Naive thymus-derived CD4-positive, alpha-beta T cell (primary cell): ENCODE measurements at regions not wholly inside any gene's neighbourhood (a gene's known extent, or its start where the extent isn't known, plus 50 kb on each side); places are given as distances from the start of the nearest gene placed in this dataset.

Source experiments
- ATAC-seq: fragments of 150-1000 bp; cut with Tn5 transposase; 2 replicates; pipeline ENCODE4 v1.10.0; 2021; ENCODE audit warnings: mild to moderate bottlenecking, moderate library complexity
- CTCF ChIA-PET: fragments of 350-600 bp; sonication (Branson Sonifier 250); formaldehyde crosslinking; loops from one replicate; lab custom pipeline; 2021; ENCODE audit warnings: antibody characterized with exemption; lab: Charles Lee
- POLR2A ChIA-PET: fragments of 350-600 bp; sonication (Branson Sonifier 250); formaldehyde crosslinking; loops from one replicate; lab custom pipeline; 2021; ENCODE audit warnings: antibody characterized with exemption, inconsistent platforms; lab: Charles Lee
- DNase-seq, 9 donors: peaks; one replicate each; pipeline versions ENCODE4 v3.0.0 to v3.0.0-alpha.2; 2020 to 2022; ENCODE audit warnings: mixed read lengths in 1 of 9
- H3K27ac ChIP-seq: one replicate; pipeline ENCODE4 v1.7.0; 2013; ENCODE audit warnings: mild to moderate bottlenecking, low read depth, low read length, moderate library complexity
- H3K27me3 ChIP-seq, 2 donors: one replicate each; pipeline ENCODE4 v1.7.0; 2013; ENCODE audit warnings: low read length in 2 of 2, mild to moderate bottlenecking in 2 of 2, moderate library complexity in 2 of 2; ENCODE audit not compliant: control insufficient read depth in 2 of 2, insufficient read depth in 2 of 2
- H3K36me3 ChIP-seq, 3 experiments: 1 replicate in 2 of 3; 2 replicates in 1 of 3; pipeline ENCODE4 v1.7.0; 2013; ENCODE audit warnings: low read length in 3 of 3, mild to moderate bottlenecking in 3 of 3, moderate library complexity in 1 of 3; ENCODE audit not compliant: insufficient read depth in 3 of 3, control insufficient read depth in 2 of 3
- H3K4me1 ChIP-seq, 2 donors: one replicate each; pipeline ENCODE4 v1.7.0; 2013; ENCODE audit warnings: low read length in 2 of 2, mild to moderate bottlenecking in 2 of 2, moderate library complexity in 1 of 2; ENCODE audit not compliant: control insufficient read depth in 2 of 2, insufficient read depth in 2 of 2
- H3K4me3 ChIP-seq: 2 replicates; pipeline ENCODE4 v1.7.0; 2013; ENCODE audit warnings: mild to moderate bottlenecking, low read length
- H3K9me3 ChIP-seq, 3 experiments: 1 replicate in 2 of 3; 2 replicates in 1 of 3; pipeline ENCODE4 v1.7.0; 2013; ENCODE audit warnings: low read length in 3 of 3; ENCODE audit not compliant: control insufficient read depth in 2 of 3
- H3K27ac Mint-ChIP-seq, 9 donors: one replicate each; pipeline ENCODE4 v1.8.0; 2020 to 2022; ENCODE audit warnings: mixed read lengths in 9 of 9, mild to moderate bottlenecking in 8 of 9, moderate library complexity in 5 of 9, inconsistent platforms in 2 of 9
- H3K27me3 Mint-ChIP-seq, 5 donors: one replicate each; pipeline ENCODE4 v1.8.0; 2021 to 2022; ENCODE audit warnings: mixed read lengths in 5 of 5, mild to moderate bottlenecking in 1 of 5
- H3K36me3 Mint-ChIP-seq, 5 donors: one replicate each; pipeline ENCODE4 v1.8.0; 2020 to 2022; ENCODE audit warnings: mixed read lengths in 5 of 5, mild to moderate bottlenecking in 3 of 5, inconsistent platforms in 1 of 5
- H3K4me1 Mint-ChIP-seq, 7 donors: one replicate each; pipeline ENCODE4 v1.8.0; 2020 to 2022; ENCODE audit warnings: mixed read lengths in 7 of 7, mild to moderate bottlenecking in 3 of 7, inconsistent platforms in 1 of 7
- H3K4me3 Mint-ChIP-seq, 10 donors: one replicate each; pipeline ENCODE4 v1.8.0; 2020 to 2022; ENCODE audit warnings: mild to moderate bottlenecking in 10 of 10, mixed read lengths in 10 of 10, moderate library complexity in 6 of 10, inconsistent platforms in 2 of 10
- H3K9me3 Mint-ChIP-seq, 11 donors: one replicate each; pipeline ENCODE4 v1.8.0; 2020 to 2022; ENCODE audit warnings: mixed read lengths in 11 of 11, mild to moderate bottlenecking in 4 of 11, inconsistent platforms in 1 of 11, moderate library complexity in 1 of 11
- intact Hi-C, 2 donors: fragments of 100-400 bp; cut with micrococcal nuclease; formaldehyde crosslinking; loops; one replicate each; pipeline ENCODE4 v1.15.1; 2023

- Mint-ChIP-seq H3K9me3 (peaks cover 0 to 3% (median 0%) of the 10 kb centered on the region in 11 donors), H3K27ac (no peak overlapping the region), H3K4me3 (no peak overlapping the region), H3K27me3 (peaks cover 0 to 42% (median 15%) of the 10 kb centered on the region in 5 donors), H3K4me1 (peaks cover 13 to 27% (median 17%) of the 10 kb centered on the region in 7 donors), H3K36me3 (peaks cover 0 to 4% (median 0%) of the 10 kb centered on the region in 5 donors)
- H3K27ac ChIP-seq = no peak overlapping the region
- POLR2A ChIA-PET = no interaction called here
- CTCF ChIA-PET = no interaction called here
- DNase-seq (no peak), ATAC-seq (no peak)
- no peaks in the 10 kb centered on the region for H3K36me3 ChIP-seq
- no peaks in the 10 kb centered on the region for H3K9me3 ChIP-seq
- no peaks in the 10 kb centered on the region for H3K4me1 ChIP-seq
- H3K27me3 ChIP-seq = no peaks in the 10 kb centered on the region
- intact Hi-C loops = no loop called here
- H3K4me3 ChIP-seq = no peak overlapping the region
Measured at GRCh38 chr9:7227951-7228350, 470.2 kb downstream of the KDM4C start.

GRCh38 chr9:7226007-7226640, 468.4 kb downstream of the KDM4C start:
- peak overlapping the region in 1 of 10 donors; percentile 3 for H3K4me3 Mint-ChIP-seq
- H3K27ac Mint-ChIP-seq = peak overlapping the region in 3 of 9 donors; percentile 3 to 30 (median 3)
- H3K27me3 Mint-ChIP-seq = peaks cover 0 to 51% (median 10%) of the 10 kb centered on the region in 5 donors
- no peaks in the 10 kb centered on the region for H3K9me3 ChIP-seq
- ChIA-PET CTCF (no interaction called here), POLR2A (no interaction called here)
- H3K36me3 Mint-ChIP-seq = peaks cover 0 to 4% (median 0%) of the 10 kb centered on the region in 5 donors
- H3K36me3 ChIP-seq = no peaks in the 10 kb centered on the region
- intact Hi-C loops = no loop called here
- ATAC-seq (no peak), DNase-seq (peak in 4 of 9 donors; percentile 1 to 6 (median 4))
- no peak overlapping the region for H3K4me3 ChIP-seq
- H3K9me3 Mint-ChIP-seq = peaks cover 0 to 17% (median 5%) of the 10 kb centered on the region in 11 donors
- H3K4me1 ChIP-seq = no peaks in the 10 kb centered on the region
- no peaks in the 10 kb centered on the region for H3K27me3 ChIP-seq
- H3K27ac ChIP-seq = no peak overlapping the region
- H3K4me1 Mint-ChIP-seq = peaks cover 13 to 27% (median 17%) of the 10 kb centered on the region in 7 donors
